ENCODE measurements at regions not wholly inside any gene's neighbourhood (a gene's known extent, or its start where the extent isn't known, plus 50 kb on each side); places are given as distances from the start of the nearest gene placed in this dataset.

DNA sequence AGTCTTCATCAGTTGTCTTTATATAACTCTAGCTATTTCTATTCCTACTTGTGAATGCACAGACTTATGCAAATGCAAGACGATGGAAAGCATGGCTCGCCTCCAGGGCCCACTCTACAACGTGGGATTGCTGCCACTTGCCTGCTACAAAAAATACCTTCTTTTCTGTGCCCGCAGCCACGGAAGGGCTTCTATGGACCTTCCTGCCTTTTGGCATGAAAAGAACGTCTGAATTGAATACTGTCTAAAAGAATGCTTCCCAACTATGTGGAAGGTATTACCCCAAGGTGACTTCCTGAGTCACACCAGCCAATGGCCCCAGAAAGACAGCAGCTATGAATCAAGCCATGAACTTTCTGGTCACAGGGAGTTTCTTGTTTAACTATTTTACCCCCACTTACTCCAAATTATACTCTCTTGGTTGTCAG is 261.2 kb downstream of the HIVEP2 start:
- TF ChIP-seq, protein P1, sequence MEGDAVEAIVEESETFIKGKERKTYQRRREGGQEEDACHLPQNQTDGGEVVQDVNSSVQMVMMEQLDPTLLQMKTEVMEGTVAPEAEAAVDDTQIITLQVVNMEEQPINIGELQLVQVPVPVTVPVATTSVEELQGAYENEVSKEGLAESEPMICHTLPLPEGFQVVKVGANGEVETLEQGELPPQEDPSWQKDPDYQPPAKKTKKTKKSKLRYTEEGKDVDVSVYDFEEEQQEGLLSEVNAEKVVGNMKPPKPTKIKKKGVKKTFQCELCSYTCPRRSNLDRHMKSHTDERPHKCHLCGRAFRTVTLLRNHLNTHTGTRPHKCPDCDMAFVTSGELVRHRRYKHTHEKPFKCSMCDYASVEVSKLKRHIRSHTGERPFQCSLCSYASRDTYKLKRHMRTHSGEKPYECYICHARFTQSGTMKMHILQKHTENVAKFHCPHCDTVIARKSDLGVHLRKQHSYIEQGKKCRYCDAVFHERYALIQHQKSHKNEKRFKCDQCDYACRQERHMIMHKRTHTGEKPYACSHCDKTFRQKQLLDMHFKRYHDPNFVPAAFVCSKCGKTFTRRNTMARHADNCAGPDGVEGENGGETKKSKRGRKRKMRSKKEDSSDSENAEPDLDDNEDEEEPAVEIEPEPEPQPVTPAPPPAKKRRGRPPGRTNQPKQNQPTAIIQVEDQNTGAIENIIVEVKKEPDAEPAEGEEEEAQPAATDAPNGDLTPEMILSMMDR (conservative IDR thresholded peaks at IDR 0.05), result no peak
- TF ChIP-seq EZH2 (IDR thresholded peaks at IDR 0.05; ENCODE audit: low read depth), result no peak

Data from PC-9 (cell line).